PFSK-1 (cell line): ENCODE measurements at regions not wholly inside any gene's neighbourhood (a gene's known extent, or its start where the extent isn't known, plus 50 kb on each side); places are given as distances from the start of the nearest gene placed in this dataset.

Source experiments
- FOXP2 ChIP-seq: optimal IDR thresholded peaks from 2 replicates; pipeline ENCODE3; 2011; ENCODE audit warnings: borderline replicate concordance, control low read depth, inconsistent platforms; ENCODE audit not compliant: insufficient read depth; ENCODE audit errors: extremely low read length, extremely low read depth
- POLR2AphosphoS5 ChIP-seq: IDR thresholded peaks from 2 replicates; pipeline ENCODE4 v1.6.1; 2012; ENCODE audit warnings: low read depth, mild to moderate bottlenecking, control low read depth, low read length, moderate library complexity
- REST ChIP-seq, 2 experiments: IDR thresholded peaks; 2 replicates each; pipeline versions ENCODE4 v1.6.1 to v1.8.0; 2011 to 2012; ENCODE audit warnings: low read depth in 2 of 2, low read length in 2 of 2, control low read depth in 1 of 2, inconsistent platforms in 1 of 2, mild to moderate bottlenecking in 1 of 2, moderate library complexity in 1 of 2; ENCODE audit not compliant: insufficient read depth in 1 of 2
- SIN3A ChIP-seq: IDR thresholded peaks from 2 replicates; pipeline ENCODE4 v1.6.1; 2012; ENCODE audit warnings: mild to moderate bottlenecking, low read length, moderate library complexity, borderline replicate concordance; ENCODE audit not compliant: insufficient read depth
- TAF1 ChIP-seq: IDR thresholded peaks from 2 replicates; pipeline ENCODE4 v1.6.1; 2012; ENCODE audit warnings: low read length, control low read depth, borderline replicate concordance; ENCODE audit not compliant: insufficient read depth

DNA sequence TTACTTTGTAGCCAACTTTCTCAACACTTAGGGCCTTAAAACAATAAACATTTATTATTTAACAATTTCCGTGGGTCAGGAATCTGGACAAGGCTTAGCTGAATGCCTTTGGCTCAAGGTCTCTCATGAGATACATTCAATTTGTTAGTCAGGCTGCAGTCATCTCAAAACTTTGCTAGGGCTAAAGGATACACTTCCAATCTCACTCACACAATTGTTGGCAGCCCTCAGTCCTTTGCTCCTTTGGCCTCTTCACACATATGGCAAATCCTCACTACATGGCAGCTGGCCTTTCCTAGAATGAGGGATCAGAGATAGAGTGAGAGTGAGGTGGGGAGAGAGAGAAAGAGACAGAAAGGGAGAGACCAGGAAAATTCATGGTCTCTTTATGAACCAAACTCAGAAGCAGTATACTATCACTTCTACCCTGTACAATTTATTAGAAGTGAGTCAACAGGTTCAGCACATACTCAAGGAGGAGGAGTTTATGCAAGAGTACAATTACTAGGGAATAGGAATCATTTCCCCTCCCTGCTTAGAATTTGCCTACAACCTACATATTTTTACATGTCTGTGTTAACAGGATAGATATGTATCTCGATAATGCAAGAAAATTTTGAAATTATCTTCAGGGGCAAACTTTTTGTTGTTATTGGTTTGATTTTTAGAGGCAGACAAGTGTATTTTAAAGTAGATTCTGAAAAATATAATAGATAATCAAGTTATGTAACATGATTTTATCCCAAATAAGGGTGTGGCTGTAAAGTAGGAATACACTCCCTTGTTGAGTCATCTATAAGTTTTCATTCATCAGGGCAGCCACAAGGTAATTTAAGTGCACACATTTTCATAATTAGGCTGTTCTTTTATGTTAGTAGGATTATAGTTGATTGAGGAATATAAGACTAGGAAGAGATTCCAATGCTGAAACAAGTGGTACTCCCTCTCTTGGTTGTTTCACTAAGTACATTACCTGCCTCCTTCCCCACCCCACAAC is 85.9 kb upstream of the HMGCLL1 start:
- TF ChIP-seq REST (IDR thresholded peaks at IDR 0.05; ENCODE audit: insufficient read depth in 1 of 2, low read depth in 2 of 2, low read length in 2 of 2), result no peak
- no peak for TF ChIP-seq SIN3A
- TF ChIP-seq POLR2AphosphoS5, result no peak
- no peak for TF ChIP-seq FOXP2
- no peak for TF ChIP-seq TAF1
